WTC11 (cell line): ENCODE measurements at regions not wholly inside any gene's neighbourhood (a gene's known extent, or its start where the extent isn't known, plus 50 kb on each side); places are given as distances from the start of the nearest gene placed in this dataset.
"Not testable (repeated sequence)": the region's sequence is repeated elsewhere in the genome, so short reads cannot be mapped to it uniquely, and the experiment has no call there.

Source experiments
- CREB1 ChIP-seq: sonication (generic); formaldehyde crosslinking; IDR thresholded peaks from 2 replicates; pipeline ENCODE4 v1.8.0; 2023; ENCODE audit warnings: mild to moderate bottlenecking, missing genetic modification reagents
- CTCF ChIP-seq: fragments of 200-600 bp; IDR thresholded peaks from 2 replicates; pipeline ENCODE4 v1.8.0; 2022; ENCODE audit warnings: antibody characterized with exemption
- MLX ChIP-seq: sonication (generic); formaldehyde crosslinking; IDR thresholded peaks from 2 replicates; pipeline ENCODE4 v1.8.1; 2023; ENCODE audit warnings: mild to moderate bottlenecking, missing genetic modification reagents, moderate library complexity
- MYBL2 ChIP-seq: sonication (generic); formaldehyde crosslinking; IDR thresholded peaks from 2 replicates; pipeline ENCODE4 v1.8.1; 2023; ENCODE audit warnings: mild to moderate bottlenecking, moderate library complexity, missing genetic modification reagents
- NFYB ChIP-seq: sonication (generic); formaldehyde crosslinking; conservative IDR thresholded peaks from 2 replicates; pipeline ENCODE4 v1.8.0; 2022; ENCODE audit warnings: low read depth, missing genetic modification reagents
- SP1 ChIP-seq: sonication (generic); formaldehyde crosslinking; conservative IDR thresholded peaks from 2 replicates; pipeline ENCODE4 v1.8.1; 2022; ENCODE audit warnings: missing genetic modification reagents
- TEAD4 ChIP-seq: sonication (generic); formaldehyde crosslinking; IDR thresholded peaks from 2 replicates; pipeline ENCODE4 v1.8.0; 2022; ENCODE audit warnings: mild to moderate bottlenecking, missing genetic modification reagents

GRCh38 chr10:46840393-46841050 is 70.7 kb upstream of the PTPN20 start:
- not testable (repeated sequence) for TF ChIP-seq CTCF; MLX (CRISPR knock-in tag); SP1 (CRISPR knock-in tag); NFYB (CRISPR knock-in tag); TEAD4 (CRISPR knock-in tag); MYBL2 (CRISPR knock-in tag); CREB1 (CRISPR knock-in tag)
